GM21717 (cell line): ENCODE measurements at regions not wholly inside any gene's neighbourhood (a gene's known extent, or its start where the extent isn't known, plus 50 kb on each side); places are given as distances from the start of the nearest gene placed in this dataset.
"Not testable (repeated sequence)": the region's sequence is repeated elsewhere in the genome, so short reads cannot be mapped to it uniquely, and the experiment has no call there.

ENCODE experiments used
- ATAC-seq: cut with Tn5 transposase; IDR thresholded peaks from one replicate; pipeline ENCODE4 v1.9.1; 2021; ENCODE audit warnings: mild to moderate bottlenecking, moderate library complexity; ENCODE audit not compliant: unreplicated experiment

DNA sequence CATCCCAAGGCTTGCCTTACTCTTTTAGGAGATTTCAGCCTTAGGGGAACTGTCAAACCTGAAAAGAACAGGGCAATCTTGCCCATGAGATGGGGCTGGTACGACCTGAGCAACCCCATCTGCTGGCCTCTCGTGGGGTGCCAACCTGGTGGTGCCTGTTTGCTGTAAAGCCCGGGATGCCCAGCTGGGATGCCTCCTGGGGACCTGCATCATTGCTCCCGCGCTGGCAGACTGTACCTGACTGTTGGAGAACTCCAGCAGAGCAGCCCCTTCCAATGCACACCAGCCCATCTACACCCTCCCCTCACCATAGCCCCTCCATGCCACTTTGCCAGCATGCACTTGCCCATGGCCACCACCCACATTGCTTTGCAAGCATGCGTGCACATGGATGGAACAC is 335.7 kb downstream of the RPS29 start:
- no peak for ATAC-seq

DNA sequence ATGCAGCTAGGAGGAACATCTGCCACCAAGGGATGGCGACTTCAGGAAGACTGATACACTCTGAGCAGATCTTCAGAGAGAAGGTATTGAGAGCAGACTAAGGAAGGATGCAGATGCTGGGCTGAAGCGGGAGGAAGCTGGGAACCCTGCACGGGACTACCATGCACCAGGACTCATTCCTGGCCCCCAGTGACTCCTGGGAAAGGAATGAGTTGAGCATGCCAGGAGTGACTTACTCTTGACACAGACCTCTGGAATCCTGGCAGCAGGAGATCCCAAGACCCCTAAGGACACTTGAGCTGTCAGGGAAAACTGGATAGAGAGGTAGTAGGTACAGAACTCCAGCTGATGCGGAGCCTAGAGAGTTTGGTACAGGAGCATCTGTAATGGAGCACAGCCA is 336.1 kb downstream of the RPS29 start:
- ATAC-seq, result no peak

DNA sequence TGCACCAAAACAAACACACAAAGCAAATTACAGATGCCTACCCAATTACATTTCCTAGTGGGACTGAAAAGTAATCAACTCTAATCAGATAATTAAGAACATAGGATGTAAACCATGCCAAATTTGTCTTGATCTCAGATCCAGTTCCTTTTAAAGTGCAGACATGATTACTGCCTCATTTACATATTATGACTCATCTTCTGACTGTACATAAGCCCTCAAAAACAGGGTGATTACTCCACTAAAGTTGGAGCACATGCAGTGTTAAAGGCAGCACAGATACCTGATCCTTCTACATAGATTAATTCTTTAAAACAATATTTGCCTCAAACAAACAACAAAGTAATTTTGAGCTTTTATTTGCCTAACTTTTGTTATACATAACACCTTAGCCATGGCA is 337.2 kb downstream of the RPS29 start:
- ATAC-seq, result no peak

DNA sequence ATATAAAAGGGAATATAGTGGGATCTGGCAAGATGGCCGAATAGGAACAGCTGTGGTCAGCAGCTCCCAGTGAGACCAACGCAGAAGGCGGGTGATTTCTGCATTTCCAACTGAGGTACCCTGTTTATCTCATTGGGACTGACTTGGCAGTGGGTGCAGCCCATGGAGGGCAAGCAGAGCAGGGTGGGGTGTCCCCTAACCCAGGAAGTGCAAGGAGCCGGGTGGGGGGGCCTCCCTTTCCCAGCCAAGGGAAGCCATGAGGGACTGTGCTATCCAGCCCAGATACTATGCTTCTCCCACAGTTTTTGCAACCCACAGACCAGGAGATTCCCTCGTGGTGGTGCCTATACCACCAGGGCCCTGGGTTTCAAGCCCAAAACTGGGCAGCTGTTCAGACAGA is 342.4 kb downstream of the RPS29 start:
- not testable (repeated sequence) for ATAC-seq

DNA sequence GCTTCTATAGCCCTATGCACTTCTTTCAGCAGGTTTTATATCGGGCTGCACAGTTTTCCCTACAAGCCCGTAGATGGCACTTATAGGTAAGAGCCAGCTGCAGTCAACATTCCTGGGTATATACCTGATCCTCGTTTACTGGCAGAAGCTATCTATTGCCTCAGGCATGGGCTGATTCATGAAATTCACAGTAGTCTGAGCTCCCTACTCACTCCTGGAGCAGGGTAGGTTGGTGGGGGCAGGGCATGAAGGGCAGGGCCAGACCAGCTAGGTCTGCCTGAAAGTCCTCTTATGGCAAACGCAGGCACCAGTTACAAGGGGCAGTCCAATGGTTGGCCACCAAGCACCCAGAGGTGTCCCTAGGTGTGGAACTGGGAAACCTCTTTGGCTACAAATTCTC is 345.8 kb downstream of the RPS29 start:
- no peak for ATAC-seq

DNA sequence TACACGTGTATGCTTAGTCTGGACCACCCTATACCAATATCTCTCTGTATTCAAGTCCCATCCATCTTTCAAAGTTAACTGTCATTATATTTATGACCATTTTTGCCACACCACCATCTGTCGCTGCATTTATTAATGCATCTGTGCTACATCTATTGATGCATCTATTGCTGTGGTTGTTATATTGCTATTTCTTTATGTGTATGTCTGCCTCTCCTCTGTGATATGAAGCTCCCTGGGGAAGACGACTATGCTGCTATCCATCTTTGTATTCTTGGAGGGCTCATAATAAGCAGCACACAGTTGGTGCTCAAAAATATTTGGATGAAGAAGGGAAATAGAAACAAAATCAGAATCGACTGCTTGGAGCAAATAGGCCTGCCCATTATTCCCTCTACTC is 357.6 kb downstream of the RPS29 start:
- ATAC-seq, result no peak

DNA sequence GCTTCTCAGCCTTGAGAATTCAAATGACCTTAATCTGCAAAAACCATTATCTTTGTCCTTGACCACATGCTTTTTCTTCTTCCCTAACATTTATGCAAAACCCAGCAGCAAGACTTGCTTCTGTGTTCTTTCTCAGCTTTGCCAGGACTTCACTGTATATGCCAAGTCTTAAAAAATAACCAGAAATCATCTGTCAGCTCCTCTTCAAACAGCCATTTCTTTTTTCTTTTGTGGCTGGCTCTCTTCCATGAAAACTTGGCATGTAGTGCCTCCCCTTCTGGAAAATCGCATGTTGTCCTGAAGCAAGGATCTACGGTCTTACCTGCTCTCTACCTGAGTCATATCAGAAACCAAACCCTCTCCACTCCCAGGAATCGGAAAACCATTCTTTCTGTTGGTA is 364.9 kb downstream of the RPS29 start:
- ATAC-seq, result no peak

DNA sequence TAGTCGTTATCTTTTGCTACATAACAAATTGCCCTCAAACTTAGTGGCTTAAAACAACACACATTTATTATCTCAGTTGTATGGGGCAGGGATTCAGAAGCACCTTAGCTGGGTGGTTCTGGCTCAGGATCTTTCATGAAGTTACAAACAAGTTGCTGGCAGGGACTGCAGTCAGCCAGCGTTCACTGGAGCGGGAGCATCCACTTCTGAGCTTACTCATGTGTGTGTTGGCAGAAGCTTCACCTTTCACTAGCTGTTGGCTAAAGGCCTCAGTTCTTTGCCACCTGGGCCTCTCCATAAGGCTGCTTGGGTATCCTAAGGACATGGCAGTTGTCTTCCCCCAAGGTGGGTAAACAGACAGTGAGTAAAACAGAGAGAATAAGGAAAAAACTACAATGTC is 365.7 kb downstream of the RPS29 start:
- no peak for ATAC-seq

DNA sequence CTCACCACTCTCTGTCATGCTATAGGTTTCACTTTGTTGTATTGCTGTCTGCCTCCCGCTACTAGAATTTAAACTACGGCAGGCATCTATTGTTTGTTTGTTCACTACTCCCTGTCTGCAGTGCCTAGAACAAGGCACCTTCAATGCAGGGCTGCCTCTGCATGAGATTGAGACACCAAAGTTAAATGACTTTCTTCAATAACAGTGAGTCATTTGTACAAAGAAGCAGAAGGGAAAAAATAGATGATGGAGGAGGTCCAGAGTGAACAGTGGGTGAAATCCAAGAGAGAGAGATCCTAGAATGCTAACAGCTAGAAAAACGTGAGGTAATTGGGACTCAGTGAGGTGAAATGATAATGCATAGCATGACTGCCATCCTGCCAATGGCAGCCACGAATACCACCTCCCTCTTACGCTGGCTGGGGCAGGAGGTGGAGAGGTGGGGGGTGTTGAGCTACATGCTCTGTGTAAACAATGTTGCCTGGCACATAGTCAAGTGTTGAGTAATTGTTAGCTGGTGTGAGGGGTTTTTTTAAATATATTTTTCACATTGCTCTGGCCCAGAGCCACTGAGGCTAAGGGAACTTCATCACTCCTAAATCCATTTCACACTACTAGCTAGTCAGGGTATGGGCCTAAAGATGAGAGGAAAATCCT is 367.6 kb downstream of the RPS29 start:
- no peak for ATAC-seq

DNA sequence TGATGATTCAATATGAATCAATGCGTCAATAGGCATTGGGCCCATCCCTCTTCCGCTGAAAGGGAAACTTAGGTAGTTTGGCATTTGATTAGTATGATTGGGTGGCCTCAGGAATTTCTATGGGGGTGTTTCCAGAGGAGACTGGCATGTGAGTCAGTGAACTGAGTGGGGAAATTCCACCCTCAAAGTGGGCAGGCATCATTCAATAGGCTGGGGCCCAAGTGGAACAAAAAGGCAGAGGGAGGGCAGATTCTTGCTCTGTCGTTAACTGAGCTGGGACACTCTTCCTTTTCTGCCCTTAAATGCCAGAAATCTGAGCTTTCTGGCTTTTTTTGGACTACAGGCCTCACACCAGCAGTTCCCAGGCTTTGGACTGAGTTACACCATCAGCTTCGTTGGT is 373.5 kb downstream of the RPS29 start:
- ATAC-seq, result no peak

DNA sequence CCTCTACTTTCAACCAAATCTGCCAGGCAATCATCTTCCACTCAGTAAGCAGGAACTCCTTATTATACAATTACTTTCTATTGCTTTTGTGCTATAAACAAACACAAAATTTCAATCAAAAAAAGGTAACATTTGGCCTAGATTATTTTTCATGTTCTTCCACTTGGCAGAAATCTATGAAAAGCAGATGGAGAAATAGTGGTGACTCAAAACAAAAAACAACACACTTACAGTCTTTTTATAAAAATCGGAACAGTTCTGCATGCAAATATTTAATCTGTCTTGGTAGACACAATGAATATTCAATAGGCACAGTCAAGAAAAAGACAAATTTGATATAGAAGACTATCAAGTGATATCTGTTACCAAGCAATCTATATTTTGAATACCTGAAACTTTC is 376.8 kb downstream of the RPS29 start:
- no peak for ATAC-seq

DNA sequence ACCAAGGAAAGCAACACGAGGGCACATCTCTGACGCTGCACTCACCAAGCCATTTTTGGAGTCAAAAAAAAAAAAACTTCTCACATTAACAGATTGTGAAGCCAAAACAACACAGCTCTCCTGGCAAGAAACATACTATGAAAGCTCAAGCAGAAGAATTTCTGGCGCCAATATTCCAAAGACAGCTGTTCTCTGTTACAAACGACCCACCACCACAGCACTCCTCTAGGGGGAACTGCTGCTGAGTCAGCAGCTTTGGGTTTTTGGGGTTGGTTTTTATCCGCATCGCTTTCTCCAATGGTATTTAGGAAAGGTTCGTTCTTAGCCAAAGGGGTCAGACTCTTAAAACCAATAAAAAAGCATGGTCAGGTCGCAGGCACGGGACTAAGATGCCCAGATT is 379.4 kb downstream of the RPS29 start:
- ATAC-seq, result no peak

DNA sequence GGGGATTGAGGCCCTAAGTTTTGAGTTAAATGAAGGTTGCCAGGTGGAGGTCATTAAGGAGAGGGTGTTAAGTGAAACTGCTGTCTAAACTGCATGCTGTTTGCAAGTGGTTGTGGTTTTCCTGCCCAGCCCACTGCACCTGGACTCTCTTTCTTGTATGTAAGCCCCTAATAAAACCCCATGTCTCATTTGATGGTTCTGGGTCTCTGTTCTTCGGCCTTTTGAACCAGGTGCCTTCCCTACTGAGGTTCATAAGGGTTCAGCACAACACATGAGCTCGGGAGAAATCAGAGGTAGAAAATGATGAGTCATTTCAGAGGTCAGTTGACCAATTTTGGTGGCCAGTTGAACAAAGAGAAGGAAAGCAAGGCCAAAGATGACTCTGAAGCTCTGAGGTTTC is 382.5 kb downstream of the RPS29 start:
- no peak for ATAC-seq

DNA sequence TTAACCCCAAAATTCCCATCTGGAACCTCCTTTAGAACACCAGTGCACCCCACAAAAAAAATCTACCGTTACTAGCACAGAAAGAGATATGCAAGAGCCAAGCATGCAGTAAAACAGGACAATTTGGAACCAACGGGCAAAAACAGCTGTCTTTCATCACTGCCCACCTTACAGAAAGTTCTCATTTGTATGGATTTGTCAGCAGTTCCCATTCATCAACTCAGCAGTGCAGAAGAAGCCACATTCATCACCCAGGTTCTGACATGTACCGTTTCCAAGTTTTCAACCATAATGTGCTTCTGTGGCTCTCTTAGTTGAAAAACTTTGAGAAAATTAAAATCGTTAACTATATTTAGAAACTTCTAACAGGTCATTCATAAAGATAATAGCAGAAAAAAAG is 387.0 kb downstream of the RPS29 start:
- no peak for ATAC-seq

DNA sequence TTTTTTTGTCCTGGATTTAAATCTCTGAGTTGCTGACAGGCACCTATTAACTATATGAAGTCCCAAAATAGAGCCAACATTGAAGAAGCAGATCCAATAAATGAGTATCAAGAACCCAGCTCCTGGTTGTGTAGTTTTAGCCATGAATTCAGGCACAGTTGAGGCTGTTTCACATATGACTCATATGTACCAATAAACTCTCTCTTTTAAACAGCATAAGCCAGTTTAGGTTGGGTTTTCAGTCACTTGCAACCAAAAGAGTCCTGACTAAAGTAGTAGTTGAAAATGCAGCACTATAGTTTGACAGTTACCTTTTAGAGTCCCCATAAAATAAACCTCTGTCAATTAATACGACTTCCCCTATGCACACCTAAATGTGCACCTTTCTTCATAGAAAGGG is 389.9 kb downstream of the RPS29 start:
- no peak for ATAC-seq

DNA sequence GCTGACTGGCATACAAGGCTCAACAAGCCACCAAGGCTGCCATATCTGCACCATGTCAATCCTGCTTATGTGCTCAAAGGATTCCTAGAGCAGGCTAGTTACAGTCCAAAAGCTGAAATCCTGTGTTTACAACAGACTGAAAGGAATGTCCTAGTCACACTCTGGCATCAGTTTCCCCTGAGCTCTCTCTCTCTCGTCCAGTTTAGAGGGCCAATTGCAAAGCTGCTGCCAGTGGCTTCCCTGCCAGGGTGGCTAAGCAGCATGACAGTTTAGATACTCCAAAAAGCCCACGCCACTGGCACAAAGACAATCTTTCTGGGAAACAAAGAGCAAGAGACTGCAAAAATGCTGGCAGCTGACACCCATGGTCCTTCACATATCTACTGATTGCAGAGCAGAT is 392.1 kb downstream of the RPS29 start:
- no peak for ATAC-seq

DNA sequence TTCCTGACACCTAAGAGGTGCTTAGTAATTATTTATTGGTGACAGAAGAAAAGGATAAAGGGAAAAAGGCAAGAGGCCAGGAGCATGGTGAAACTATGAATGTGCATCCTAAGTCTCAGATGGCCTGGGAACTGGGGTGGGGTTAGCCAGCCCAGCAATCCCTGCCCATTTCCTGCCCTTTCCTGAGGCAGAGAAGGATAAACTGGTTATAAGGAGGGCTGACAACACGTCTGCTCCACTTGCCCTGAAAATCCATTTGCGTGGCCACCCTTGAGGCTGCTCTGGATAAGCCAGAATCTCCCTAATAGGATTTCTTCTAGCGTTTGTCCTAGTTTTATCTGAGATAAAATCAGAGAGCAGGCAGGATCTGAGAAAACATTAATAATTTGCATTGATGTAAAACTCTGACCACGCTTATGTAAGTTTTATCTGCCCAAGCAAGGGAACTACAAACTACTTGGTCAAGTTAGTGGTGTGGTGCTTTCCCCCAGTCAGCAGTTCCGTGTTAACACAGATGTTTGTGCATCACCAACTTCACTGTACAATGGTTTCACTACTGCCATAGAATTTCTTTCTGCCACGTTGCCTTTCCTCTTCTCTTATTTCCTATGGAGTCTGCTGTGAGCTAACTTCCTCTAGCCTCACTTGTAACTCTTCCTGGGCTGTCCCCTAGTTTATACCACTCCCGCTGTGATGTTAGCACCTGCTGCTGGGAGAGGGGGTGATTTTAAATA is 392.7 kb downstream of the RPS29 start:
- ATAC-seq, result peak; percentile 92

DNA sequence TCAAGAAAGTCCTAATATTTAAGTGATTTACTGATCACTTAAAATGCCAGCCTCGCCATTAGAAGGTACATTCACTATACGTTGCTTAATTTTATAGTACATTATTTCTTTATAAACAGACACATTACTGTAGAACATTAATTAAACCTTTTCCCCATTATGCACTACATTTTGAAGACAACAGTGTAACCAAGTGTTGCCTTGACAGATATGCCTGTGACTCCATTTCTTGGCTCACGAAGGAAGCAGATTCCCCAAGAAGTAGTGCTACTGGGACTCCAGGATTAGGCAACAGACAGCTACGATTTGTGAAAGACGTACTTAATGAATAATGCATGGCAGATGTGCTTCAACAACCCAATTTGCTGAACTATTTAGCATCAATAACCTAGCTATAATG is 394.8 kb downstream of the RPS29 start:
- no peak for ATAC-seq

DNA sequence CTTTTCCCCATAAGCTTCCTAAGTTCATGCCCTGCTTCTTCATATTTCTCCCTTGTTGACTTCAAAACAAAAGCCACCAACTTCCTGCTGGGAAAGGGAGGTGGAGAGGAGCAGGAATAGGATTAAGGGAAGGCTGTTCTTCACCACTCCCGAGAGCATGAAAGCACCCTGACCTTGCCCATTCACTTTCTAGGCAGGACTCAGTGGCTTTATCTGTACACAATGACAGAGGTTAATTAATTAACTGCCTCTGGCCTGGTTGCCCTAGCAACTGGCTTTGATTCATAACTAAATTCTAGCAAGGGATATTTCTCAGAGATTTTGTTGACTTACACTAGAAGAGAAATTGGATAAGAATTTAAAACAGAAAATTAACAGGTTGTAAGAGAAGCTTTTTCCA is 396.8 kb downstream of the RPS29 start:
- ATAC-seq, result no peak

DNA sequence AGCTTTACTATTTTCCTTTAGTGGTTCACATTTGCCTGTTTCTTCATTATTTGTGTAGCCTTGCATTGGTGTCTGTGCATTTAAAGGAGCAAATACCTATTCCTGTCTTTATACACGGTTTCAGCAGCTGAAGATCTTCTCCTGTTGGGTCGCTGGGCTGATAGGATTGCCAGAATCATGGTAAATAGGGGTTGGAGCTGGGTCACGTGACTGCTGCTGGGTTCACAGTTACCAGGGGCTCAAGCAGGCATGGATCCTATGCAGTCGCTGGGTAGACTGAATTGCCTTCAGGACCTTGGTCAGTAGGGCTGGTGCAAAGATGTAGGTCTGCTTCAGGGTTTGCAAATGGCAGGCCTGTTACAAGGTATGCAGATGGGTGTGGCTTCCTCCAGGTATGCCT is 398.4 kb downstream of the RPS29 start:
- ATAC-seq, result no peak

DNA sequence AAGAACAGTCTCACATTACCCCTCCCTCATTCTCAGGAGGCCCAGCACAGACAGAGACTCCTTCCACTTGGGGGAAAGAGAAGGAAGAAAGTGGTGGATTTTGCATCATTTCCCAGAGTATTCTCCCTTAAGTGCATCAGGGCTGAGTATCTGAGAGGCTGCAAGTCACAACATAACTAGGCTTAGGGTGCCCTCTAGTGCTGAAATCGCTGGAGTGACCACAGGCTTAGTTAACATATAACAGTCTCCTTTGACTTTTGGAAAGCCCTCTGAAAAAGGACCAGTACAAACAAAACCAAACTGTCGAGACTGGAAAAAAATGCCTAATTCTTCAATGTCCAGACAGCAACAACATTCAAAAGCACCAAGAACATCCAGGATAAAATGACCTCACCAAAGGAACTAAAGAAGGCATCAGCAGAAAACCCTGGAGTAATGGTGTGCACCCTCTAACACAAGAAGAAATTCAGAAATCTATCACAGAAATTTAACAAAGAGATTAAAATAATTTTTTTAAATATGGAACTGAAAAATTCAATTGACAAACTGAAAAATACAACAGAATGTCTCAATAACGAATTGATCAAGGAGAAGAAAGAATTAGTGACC is 412.3 kb downstream of the RPS29 start:
- peak; percentile 96 for ATAC-seq

DNA sequence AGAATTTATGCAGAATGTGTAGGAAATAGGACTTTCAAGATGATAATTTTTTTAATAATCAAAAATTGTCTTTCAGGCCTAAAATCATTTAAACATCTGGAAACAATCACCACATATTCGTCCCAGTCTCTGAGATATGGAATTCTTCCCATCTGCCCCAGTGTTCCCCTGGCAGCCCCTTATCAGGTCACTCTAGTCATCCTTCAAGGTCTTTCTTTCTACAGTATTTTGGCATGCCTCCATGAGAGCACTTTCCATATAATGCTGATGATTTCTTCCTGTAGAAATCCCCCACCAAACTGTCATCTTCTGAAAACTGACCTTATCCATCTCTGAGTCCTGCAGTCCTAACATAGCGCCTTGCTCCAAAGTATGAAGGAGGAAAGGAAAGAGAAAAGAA is 422.1 kb downstream of the RPS29 start:
- no peak for ATAC-seq
